GM18907 (cell line): ENCODE measurements at regions not wholly inside any gene's neighbourhood (a gene's known extent, or its start where the extent isn't known, plus 50 kb on each side); places are given as distances from the start of the nearest gene placed in this dataset.
"Not testable (repeated sequence)": the region's sequence is repeated elsewhere in the genome, so short reads cannot be mapped to it uniquely, and the experiment has no call there.

ENCODE experiments used
- ATAC-seq: cut with Tn5 transposase; IDR thresholded peaks from one replicate; pipeline ENCODE4 v1.9.1; 2021; ENCODE audit warnings: mild to moderate bottlenecking, moderate library complexity; ENCODE audit not compliant: unreplicated experiment

GRCh38 chr3:35413483-35413882, 225.8 kb upstream of the ARPP21 start:
- no peak for ATAC-seq

- no peak for ATAC-seq
These were observed 222.2 kb upstream of the ARPP21 start for GRCh38 chr3:35417080-35417479.

- no peak for ATAC-seq
These were observed 217.2 kb upstream of the ARPP21 start for GRCh38 chr3:35422101-35422500.

- ATAC-seq = no peak
These were observed 216.3 kb upstream of the ARPP21 start for GRCh38 chr3:35422836-35423601.

GRCh38 chr3:35426366-35426958, 212.9 kb upstream of the ARPP21 start:
- ATAC-seq = no peak

GRCh38 chr3:35437381-35437780, 201.9 kb upstream of the ARPP21 start:
- no peak for ATAC-seq

- ATAC-seq = no peak
These were observed 201.2 kb upstream of the ARPP21 start for GRCh38 chr3:35438101-35438500.

- no peak for ATAC-seq
These were observed 199.7 kb upstream of the ARPP21 start for GRCh38 chr3:35439663-35440062.

- ATAC-seq = no peak
These were observed 198.5 kb upstream of the ARPP21 start for GRCh38 chr3:35440826-35441225.

- no peak for ATAC-seq
These were observed 192.4 kb upstream of the ARPP21 start for GRCh38 chr3:35446896-35447295.

GRCh38 chr3:35448121-35448520, 191.2 kb upstream of the ARPP21 start:
- no peak for ATAC-seq

GRCh38 chr3:35448681-35449080, 190.6 kb upstream of the ARPP21 start:
- ATAC-seq = no peak

- ATAC-seq = not testable (repeated sequence)
These were observed 184.5 kb upstream of the ARPP21 start for GRCh38 chr3:35454819-35455218.

- ATAC-seq = no peak
These were observed 165.4 kb upstream of the ARPP21 start for GRCh38 chr3:35473956-35474355.

- ATAC-seq = not testable (repeated sequence)
These were observed 156.8 kb upstream of the ARPP21 start for GRCh38 chr3:35482566-35482965.

GRCh38 chr3:35483131-35483530, 156.2 kb upstream of the ARPP21 start:
- ATAC-seq = no peak

- ATAC-seq = no peak
These were observed 154.3 kb upstream of the ARPP21 start for GRCh38 chr3:35484929-35485530.

- no peak for ATAC-seq
These were observed 153.0 kb upstream of the ARPP21 start for GRCh38 chr3:35486295-35486694.

- no peak for ATAC-seq
These were observed 151.9 kb upstream of the ARPP21 start for GRCh38 chr3:35487376-35487775.

GRCh38 chr3:35488526-35488925, 150.8 kb upstream of the ARPP21 start:
- ATAC-seq = no peak

- ATAC-seq = no peak
These were observed 146.5 kb upstream of the ARPP21 start for GRCh38 chr3:35492841-35493240.

- ATAC-seq = no peak
These were observed 140.7 kb upstream of the ARPP21 start for GRCh38 chr3:35498506-35499210.
